ENCODE measurements at regions not wholly inside any gene's neighbourhood (a gene's known extent, or its start where the extent isn't known, plus 50 kb on each side); places are given as distances from the start of the nearest gene placed in this dataset.
A peak's percentile ranks its signal among the peaks of the same experiment; 100 is the strongest.

GRCh38 chr5:123673107-123673506 is 161.1 kb downstream of the CSNK1G3 start:
- Histone ChIP-seq H3K4ac (ENCODE audit: low read depth, low read length) (no peak overlapping the region), H3K9ac (ENCODE audit: extremely low read depth, insufficient read length, low read length) (no peak overlapping the region), H4K91ac (ENCODE audit: insufficient read length, low read depth, low read length) (no peak overlapping the region), H3K27me3 (ENCODE audit: insufficient read depth, low read length) (no peaks in the 10 kb centered on the region), H4K5ac (ENCODE audit: insufficient read length, low read depth, low read length) (no peak overlapping the region), H3K18ac (ENCODE audit: insufficient read length, low read depth, low read length) (no peak overlapping the region), H3K27ac (ENCODE audit: insufficient read length, low read depth, low read length) (no peak overlapping the region), H2AK5ac (ENCODE audit: insufficient read length, low read length) (no peak overlapping the region), H3T11ph (ENCODE audit: low read length) (no peak overlapping the region), H2BK5ac (ENCODE audit: insufficient read length, low read length) (no peak overlapping the region), H3K79me2 (ENCODE audit: insufficient read depth, low read length) (no peaks in the 10 kb centered on the region), H2BK120ac (ENCODE audit: low read depth, low read length, poor library complexity, severe bottlenecking) (no peak overlapping the region), H3K4me1 (ENCODE audit: insufficient read depth, low read length) (peaks cover 4% of the 10 kb centered on the region; the same call in 1 of the 2 replicates), H2BK12ac (ENCODE audit: insufficient read length, low read depth, low read length) (no peak overlapping the region), H2BK15ac (ENCODE audit: low read depth, low read length) (no peak overlapping the region), H3K79me1 (ENCODE audit: insufficient read depth, low read depth, low read length, poor library complexity, severe bottlenecking) (no peaks in the 10 kb centered on the region), H3K14ac (ENCODE audit: insufficient read depth, low read length) (no peak overlapping the region), H3K9me3 (ENCODE audit: control insufficient read depth, low read depth, low read length) (no peaks in the 10 kb centered on the region), H3K23me2 (ENCODE audit: insufficient read length, low read depth, low read length, poor library complexity, severe bottlenecking) (no peaks in the 10 kb centered on the region), H4K8ac (replicated peaks; ENCODE audit: insufficient read length, low read depth, low read length) (no peak overlapping the region), H3K56ac (ENCODE audit: insufficient read length, low read depth, low read length) (no peak overlapping the region), H3K4me2 (ENCODE audit: insufficient read depth, insufficient read length, low read length) (no peak overlapping the region), H4K20me1 (ENCODE audit: control insufficient read depth, insufficient read depth, insufficient read length) (no peaks in the 10 kb centered on the region), H3K23ac (ENCODE audit: insufficient read length, low read depth, low read length) (no peak overlapping the region), H2BK20ac (ENCODE audit: low read depth, low read length, poor library complexity, severe bottlenecking) (no peak overlapping the region), H2AFZ (ENCODE audit: low read length) (no peak overlapping the region)
- Mint-ChIP-seq H3K36me3 (ENCODE audit: insufficient read depth in 1 of 3, low read depth in 3 of 3) (peaks cover 14 to 21% (median 16%) of the 10 kb centered on the region in 3 experiments), H3K27ac (peak overlapping the region in 2 of 3 experiments; percentile 61 to 82; a peak in 3 of 7 replicates), H3K9me3 (peaks cover 22 to 25% of the 10 kb centered on the region in 2 experiments), H3K27me3 (ENCODE audit: low read depth) (peaks cover 2% of the 10 kb centered on the region; the same call in 1 of the 2 replicates), H3K4me3 (no peak overlapping the region), H3K4me1 (peaks cover 22% of the 10 kb centered on the region in 2 experiments)
- TF ChIP-seq CTCF (conservative IDR thresholded peaks at IDR 0.05), result no peak
- DNase-seq, result peak; percentile 27
- WGBS (ENCODE audit: extremely low coverage, insufficient read length, low lambda C conversion rate), result no CpG with 5 or more reads among the region's 2 CpGs
